Fibroblast of villous mesenchyme (primary cell): ENCODE measurements at regions not wholly inside any gene's neighbourhood (a gene's known extent, or its start where the extent isn't known, plus 50 kb on each side); places are given as distances from the start of the nearest gene placed in this dataset.
"Not testable (repeated sequence)": the region's sequence is repeated elsewhere in the genome, so short reads cannot be mapped to it uniquely, and the experiment has no call there.

Source experiments
- DNase-seq: peaks from one replicate; pipeline ENCODE4 v3.0.0-alpha.2; 2010; ENCODE audit warnings: low read depth
- H3K4me3 ChIP-seq: 2 replicates; pipeline ENCODE4 v1.5.1; 2011; ENCODE audit warnings: low read depth, mild to moderate bottlenecking, low read length
- TF ChIP-seq, protein P1 (sequence below): IDR thresholded peaks from 2 replicates; pipeline ENCODE4 v1.5.1; 2012; ENCODE audit warnings: low read depth, mild to moderate bottlenecking, low read length; ENCODE audit not compliant: insufficient read depth

DNA sequence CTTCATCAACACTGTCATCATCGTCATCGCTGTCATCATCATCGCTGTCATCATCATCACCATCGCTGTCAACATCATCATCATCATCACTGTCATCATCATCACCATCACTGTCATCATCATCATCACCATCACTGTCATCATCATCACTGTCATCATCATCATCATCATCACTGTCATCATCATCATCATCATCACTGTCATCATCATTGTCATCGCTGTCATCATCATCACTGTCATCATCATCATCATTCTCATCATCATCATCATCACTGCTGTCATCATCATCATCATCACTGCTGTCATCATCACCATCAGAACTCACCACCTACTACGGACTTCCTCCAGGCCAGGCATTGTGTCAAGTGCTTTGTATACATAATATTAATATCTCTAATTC lies 160.6 kb downstream of the AIPL1 start:
- no peak overlapping the region for H3K4me3 ChIP-seq
- DNase-seq = no peak
- TF ChIP-seq, protein P1, sequence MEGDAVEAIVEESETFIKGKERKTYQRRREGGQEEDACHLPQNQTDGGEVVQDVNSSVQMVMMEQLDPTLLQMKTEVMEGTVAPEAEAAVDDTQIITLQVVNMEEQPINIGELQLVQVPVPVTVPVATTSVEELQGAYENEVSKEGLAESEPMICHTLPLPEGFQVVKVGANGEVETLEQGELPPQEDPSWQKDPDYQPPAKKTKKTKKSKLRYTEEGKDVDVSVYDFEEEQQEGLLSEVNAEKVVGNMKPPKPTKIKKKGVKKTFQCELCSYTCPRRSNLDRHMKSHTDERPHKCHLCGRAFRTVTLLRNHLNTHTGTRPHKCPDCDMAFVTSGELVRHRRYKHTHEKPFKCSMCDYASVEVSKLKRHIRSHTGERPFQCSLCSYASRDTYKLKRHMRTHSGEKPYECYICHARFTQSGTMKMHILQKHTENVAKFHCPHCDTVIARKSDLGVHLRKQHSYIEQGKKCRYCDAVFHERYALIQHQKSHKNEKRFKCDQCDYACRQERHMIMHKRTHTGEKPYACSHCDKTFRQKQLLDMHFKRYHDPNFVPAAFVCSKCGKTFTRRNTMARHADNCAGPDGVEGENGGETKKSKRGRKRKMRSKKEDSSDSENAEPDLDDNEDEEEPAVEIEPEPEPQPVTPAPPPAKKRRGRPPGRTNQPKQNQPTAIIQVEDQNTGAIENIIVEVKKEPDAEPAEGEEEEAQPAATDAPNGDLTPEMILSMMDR = no peak

DNA sequence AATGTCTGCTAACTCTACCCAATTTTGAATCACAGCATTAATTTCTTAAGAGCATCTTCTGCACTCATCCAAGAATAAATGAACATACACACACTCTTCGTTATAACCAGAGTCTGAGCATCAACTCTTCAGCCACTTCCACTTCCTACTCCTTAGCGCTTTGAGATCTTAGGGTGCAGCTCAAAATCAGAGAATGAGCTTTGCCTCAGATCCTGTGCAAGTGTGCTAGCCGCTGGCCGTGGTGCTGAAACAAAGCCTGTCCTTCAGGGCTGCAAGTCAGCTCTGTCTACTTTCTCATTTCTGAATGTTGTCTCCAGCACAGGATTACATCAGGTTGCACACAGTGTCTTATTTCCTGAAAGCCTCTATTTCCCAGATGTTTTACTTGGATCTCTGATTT lies 165.4 kb downstream of the AIPL1 start:
- peak; percentile 17 for DNase-seq
- no peak overlapping the region for H3K4me3 ChIP-seq
- TF ChIP-seq, protein P1 = no peak

DNA sequence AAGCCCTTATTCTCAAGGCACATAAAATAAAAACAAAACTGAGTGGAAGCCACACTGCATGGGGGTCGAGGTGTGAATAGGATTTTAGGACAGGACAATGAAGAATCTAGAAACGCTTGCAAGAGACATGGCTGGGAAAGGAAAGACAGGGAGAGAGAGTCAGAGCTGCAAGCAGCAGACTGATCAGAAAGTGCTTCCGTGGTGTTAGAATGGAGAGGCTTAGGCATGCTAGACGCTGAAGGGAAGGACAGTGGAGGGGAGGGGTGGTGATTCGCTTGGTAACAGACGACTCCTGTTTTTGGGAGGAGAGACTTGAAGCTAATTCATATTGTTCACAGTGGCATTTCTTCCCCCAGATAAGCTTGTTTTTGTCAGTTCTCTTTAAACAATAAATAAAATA lies 173.5 kb downstream of the AIPL1 start:
- no peak overlapping the region for H3K4me3 ChIP-seq
- DNase-seq = no peak
- TF ChIP-seq, protein P1 = no peak

DNA sequence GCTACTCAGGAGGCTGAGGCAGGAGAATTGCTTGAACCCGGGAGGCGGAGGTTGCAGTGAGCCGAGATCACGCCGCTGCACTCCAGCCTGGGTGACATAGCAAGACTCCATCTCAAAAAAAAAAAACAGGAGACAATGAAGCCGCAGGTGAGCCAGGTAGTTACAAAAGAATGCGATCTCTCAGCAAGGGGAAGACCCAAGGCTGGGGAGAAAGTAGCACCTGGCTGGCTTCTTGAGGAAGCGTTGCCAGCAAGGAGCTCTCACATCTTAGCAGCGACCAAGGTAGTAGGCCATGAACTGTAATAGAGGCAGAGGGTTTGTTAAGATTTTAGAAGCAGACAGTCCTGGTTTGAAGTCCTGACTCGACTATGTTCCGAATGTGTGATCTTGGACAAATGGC lies 175.0 kb downstream of the AIPL1 start:
- TF ChIP-seq, protein P1 = no peak
- no peak overlapping the region for H3K4me3 ChIP-seq
- no peak for DNase-seq

DNA sequence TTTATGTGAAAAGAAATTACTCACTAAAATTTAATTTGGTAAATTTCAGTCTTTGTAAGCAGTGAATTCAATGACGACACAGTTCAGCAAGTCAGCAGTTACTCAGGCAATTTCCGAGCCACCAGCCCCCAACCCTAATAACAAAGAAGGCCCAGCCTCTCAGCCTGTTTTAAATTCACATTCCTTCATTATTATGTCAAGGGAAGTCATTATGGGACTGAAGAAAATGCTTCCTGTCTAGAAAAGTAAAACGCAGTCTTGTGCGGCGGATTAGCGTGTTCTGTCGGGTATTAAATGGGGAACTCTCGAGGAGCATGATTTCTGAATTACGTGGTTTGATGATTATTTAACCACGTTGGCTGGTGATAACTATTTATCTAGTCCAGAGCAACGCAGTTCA lies 177.6 kb downstream of the AIPL1 start:
- peak; percentile 25 for DNase-seq
- TF ChIP-seq, protein P1 = no peak
- no peak overlapping the region for H3K4me3 ChIP-seq

DNA sequence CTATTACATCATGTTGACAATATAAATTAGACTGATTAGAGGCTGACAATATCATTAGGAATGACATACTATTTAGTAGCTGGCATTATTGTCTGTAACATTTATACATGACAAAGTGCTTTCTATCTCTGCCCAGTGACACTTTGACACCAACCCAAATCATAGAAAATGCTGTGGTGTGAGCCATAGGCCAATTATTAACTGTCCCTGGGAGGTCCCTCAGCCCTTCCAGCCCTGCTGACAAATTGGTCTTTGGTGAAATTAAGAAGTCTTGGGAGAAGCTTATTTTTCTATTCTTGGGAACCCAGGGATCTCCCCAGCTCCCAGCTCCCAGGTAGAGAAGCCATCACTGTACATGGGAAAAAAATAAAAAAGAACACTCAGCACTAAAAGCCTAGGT lies 179.6 kb downstream of the AIPL1 start:
- TF ChIP-seq, protein P1 = no peak
- no peak overlapping the region for H3K4me3 ChIP-seq
- DNase-seq = no peak

DNA sequence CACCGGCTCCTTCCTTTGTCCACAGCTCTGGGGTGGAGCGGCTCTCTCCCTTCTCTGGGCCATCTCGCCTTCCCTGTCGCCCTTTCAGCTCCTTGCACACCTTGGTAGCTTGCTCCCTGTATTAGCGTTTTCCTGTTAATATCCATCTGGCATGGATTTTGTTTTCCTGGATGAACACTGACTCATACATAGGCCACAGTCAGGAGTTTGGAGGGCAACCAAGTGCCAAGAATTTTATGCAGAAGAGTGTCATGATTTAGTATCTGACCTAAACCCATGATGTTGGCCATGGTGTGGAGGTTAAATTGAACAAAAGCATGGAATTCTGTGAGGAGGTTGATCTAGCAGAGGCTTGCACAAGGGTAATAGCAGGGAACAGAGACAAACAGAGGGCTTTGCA lies 180.9 kb downstream of the AIPL1 start:
- TF ChIP-seq, protein P1 = no peak
- DNase-seq = no peak
- no peak overlapping the region for H3K4me3 ChIP-seq

DNA sequence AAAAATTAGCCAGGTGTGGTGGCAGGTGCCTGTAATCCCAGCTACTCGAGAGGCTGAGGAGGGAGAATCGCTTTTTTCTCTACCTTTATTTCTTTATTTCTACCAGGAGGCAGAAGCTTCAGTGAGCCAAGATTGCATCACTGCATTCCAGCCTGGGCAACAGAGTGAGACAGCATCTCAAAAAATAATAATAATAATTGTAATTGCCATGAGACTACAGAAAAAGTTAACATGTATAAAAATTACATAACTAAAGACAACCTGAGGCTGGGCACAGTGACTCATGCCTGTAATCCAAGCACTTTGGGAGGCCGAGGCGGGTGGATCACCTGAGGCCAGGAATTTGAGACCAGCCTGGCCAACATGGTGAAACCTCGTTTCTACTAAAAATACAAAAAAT lies 181.5 kb downstream of the WSCD1 start:
- not testable (repeated sequence) for H3K4me3 ChIP-seq, DNase-seq
